ENCODE measurements at regions not wholly inside any gene's neighbourhood (a gene's known extent, or its start where the extent isn't known, plus 50 kb on each side); places are given as distances from the start of the nearest gene placed in this dataset.
A peak's percentile ranks its signal among the peaks of the same experiment; 100 is the strongest.
"Not testable (repeated sequence)": the region's sequence is repeated elsewhere in the genome, so short reads cannot be mapped to it uniquely, and the experiment has no call there.

GRCh38 chr21:28066596-28067387 lies 925.9 kb downstream of the LTN1 start:
- Histone ChIP-seq H3K36me3 (no peaks in the 10 kb centered on the region), H3K27me3 (no peaks in the 10 kb centered on the region), H3K4me3 (no peak overlapping the region), H3K27ac (no peak overlapping the region), H3K4me1 (no peaks in the 10 kb centered on the region), H3K9me3 (no peaks in the 10 kb centered on the region)
- DNase-seq (no peak), ATAC-seq (ENCODE audit: low FRiP score in 2 of 2) (no peak)
- 80 to 86% methylated on average over 7 of the region's 7 CpGs for WGBS, 2 donors
- TF ChIP-seq EP300 (IDR thresholded peaks at IDR 0.05) (no peak), POLR2AphosphoS5 (IDR thresholded peaks at IDR 0.05) (no peak), CTCF (IDR thresholded peaks at IDR 0.05) (no peak), POLR2A (IDR thresholded peaks at IDR 0.05) (no peak)

DNA sequence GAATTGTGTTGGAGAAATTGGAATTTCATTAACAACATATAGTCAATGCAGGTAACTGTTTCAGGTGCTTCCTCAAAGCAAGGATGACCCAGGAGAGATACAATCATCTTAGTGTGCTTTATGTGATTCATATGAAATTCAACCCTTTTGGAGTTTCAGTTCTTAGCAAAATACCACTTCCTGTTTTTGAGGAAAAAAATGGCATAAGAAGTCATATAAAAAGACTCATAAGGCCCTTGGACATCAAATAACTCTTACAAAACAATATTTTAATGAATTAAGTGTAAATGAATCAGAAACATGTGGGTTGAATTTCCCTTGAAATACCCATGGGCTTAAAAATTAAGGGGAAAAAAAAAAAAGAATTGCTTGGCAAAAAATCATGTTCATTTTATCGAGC lies 926.6 kb downstream of the LTN1 start:
- Histone ChIP-seq H3K27me3 (no peaks in the 10 kb centered on the region), H3K9me3 (no peaks in the 10 kb centered on the region), H3K4me3 (no peak overlapping the region), H3K36me3 (no peaks in the 10 kb centered on the region), H3K4me1 (no peaks in the 10 kb centered on the region), H3K27ac (no peak overlapping the region)
- no peak for ATAC-seq (ENCODE audit: low FRiP score in 2 of 2)
- TF ChIP-seq POLR2AphosphoS5 (IDR thresholded peaks at IDR 0.05) (no peak), POLR2A (IDR thresholded peaks at IDR 0.05) (no peak), EP300 (IDR thresholded peaks at IDR 0.05) (no peak), CTCF (IDR thresholded peaks at IDR 0.05) (no peak)
- WGBS, 2 donors = 33 to 53% methylated on average over 1 of the region's 1 CpG
- DNase-seq = no peak

DNA sequence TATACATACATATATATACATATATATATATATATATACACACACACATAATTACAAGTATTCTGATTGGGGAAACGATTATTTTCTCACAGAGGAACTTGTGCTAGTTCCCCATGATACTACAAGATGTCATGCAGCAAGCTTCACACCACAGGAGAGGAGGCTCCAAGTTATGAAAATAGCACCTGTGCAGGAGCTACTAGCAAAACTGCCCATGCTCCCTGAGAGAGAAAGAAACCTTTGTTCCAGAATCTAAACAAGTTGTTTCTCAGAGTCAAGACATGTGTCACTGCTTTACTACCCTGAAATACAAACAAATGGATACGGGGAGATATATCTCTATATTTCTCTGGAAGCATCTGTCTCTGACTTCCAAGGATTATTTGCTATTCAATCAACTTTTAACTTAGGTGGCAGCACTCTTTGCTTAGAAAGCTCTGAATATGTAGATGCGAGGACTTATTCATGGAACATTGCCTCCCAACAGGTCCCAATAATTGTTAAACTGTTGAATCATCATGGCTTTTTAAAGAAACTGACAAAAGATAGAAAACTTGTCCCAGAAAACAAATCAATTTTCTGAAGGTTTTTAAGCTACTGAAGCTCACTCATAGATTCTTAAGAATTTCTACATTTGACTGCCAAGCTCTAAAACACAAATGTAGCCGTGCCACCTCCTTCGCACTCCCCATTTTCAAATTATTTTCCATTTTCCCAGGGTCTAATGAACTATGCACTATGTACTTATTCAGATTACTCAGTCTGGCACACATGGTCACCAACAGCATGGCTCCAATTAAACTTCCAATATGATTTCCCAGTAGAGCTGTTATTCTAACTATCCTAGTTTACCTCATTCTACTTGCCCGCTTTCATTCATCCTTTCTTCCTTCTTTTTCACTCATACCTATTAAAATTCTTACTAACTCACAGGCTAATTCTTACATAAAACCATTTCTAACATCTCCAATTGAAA lies 929.1 kb downstream of the LTN1 start:
- Histone ChIP-seq H3K36me3 (no peaks in the 10 kb centered on the region), H3K9me3 (no peaks in the 10 kb centered on the region), H3K4me1 (no peaks in the 10 kb centered on the region), H3K4me3 (no peak overlapping the region), H3K27me3 (no peaks in the 10 kb centered on the region), H3K27ac (no peak overlapping the region)
- no peak for TF ChIP-seq CTCF (IDR thresholded peaks at IDR 0.05)
- TF ChIP-seq POLR2AphosphoS5 (IDR thresholded peaks at IDR 0.05) = no peak
- no peak for TF ChIP-seq EP300 (IDR thresholded peaks at IDR 0.05)
- no peak for TF ChIP-seq POLR2A (IDR thresholded peaks at IDR 0.05)
- 91 to 93% methylated on average over 6 of the region's 6 CpGs for WGBS, 2 donors
- no peak for DNase-seq
- no peak for ATAC-seq (ENCODE audit: low FRiP score in 2 of 2)

- H3K27ac ChIP-seq; DNase-seq; H3K36me3 ChIP-seq; H3K4me3 ChIP-seq; H3K9me3 ChIP-seq; H3K4me1 ChIP-seq; ATAC-seq (ENCODE audit: low FRiP score in 2 of 2); H3K27me3 ChIP-seq: not testable (repeated sequence)
- WGBS, 2 donors = 58 to 67% methylated on average over 1 of the region's 1 CpG
These were observed 939.7 kb downstream of the LTN1 start for GRCh38 chr21:28052956-28053355.

GRCh38 chr21:28051649-28052048 lies 941.0 kb downstream of the LTN1 start:
- H3K4me1 ChIP-seq, H3K36me3 ChIP-seq, H3K27me3 ChIP-seq, DNase-seq, H3K27ac ChIP-seq, H3K9me3 ChIP-seq, H3K4me3 ChIP-seq: not testable (repeated sequence)
- ATAC-seq (ENCODE audit: low FRiP score in 2 of 2) = peak in 1 of 2 donors; percentile 77
- peak in 5 of 6 experiments; percentile 32 to 68 (median 42) for TF ChIP-seq CTCF (IDR thresholded peaks at IDR 0.05)
- 20 to 21% methylated on average over 4 of the region's 4 CpGs for WGBS, 2 donors

- H3K9me3 ChIP-seq; H3K4me1 ChIP-seq; DNase-seq; H3K27me3 ChIP-seq; H3K4me3 ChIP-seq; H3K36me3 ChIP-seq; ATAC-seq (ENCODE audit: low FRiP score in 2 of 2); H3K27ac ChIP-seq: not testable (repeated sequence)
These were observed 957.0 kb downstream of the LTN1 start for GRCh38 chr21:28035692-28036091.

GRCh38 chr21:28034916-28035315 lies 957.8 kb downstream of the LTN1 start:
- not testable (repeated sequence) for ATAC-seq (ENCODE audit: low FRiP score in 2 of 2); H3K36me3 ChIP-seq

GRCh38 chr21:28034334-28034733 lies 958.3 kb downstream of the LTN1 start:
- not testable (repeated sequence) for DNase-seq, H3K4me1 ChIP-seq, H3K4me3 ChIP-seq, H3K36me3 ChIP-seq, H3K27me3 ChIP-seq, H3K27ac ChIP-seq
- peaks cover 4 to 20% (median 15%) of the 10 kb centered on the region in 4 donors for H3K9me3 ChIP-seq
- ATAC-seq (ENCODE audit: low FRiP score in 2 of 2) = peak in 1 of 2 donors; percentile 46
- WGBS, 2 donors = 79 to 89% methylated on average over 4 of the region's 4 CpGs

More at GRCh38 chr21:28034916-28035315, 957.8 kb downstream of the LTN1 start:
- not testable (repeated sequence) for DNase-seq, H3K4me3 ChIP-seq, H3K4me1 ChIP-seq, H3K27me3 ChIP-seq, H3K27ac ChIP-seq
- peaks cover 4 to 16% (median 13%) of the 10 kb centered on the region in 4 donors for H3K9me3 ChIP-seq
- 74 to 87% methylated on average over 2 of the region's 2 CpGs for WGBS, 2 donors
